ENCODE measurements at regions not wholly inside any gene's neighbourhood (a gene's known extent, or its start where the extent isn't known, plus 50 kb on each side); places are given as distances from the start of the nearest gene placed in this dataset.
"Not testable (repeated sequence)": the region's sequence is repeated elsewhere in the genome, so short reads cannot be mapped to it uniquely, and the experiment has no call there.

- TF ChIP-seq, protein P1, sequence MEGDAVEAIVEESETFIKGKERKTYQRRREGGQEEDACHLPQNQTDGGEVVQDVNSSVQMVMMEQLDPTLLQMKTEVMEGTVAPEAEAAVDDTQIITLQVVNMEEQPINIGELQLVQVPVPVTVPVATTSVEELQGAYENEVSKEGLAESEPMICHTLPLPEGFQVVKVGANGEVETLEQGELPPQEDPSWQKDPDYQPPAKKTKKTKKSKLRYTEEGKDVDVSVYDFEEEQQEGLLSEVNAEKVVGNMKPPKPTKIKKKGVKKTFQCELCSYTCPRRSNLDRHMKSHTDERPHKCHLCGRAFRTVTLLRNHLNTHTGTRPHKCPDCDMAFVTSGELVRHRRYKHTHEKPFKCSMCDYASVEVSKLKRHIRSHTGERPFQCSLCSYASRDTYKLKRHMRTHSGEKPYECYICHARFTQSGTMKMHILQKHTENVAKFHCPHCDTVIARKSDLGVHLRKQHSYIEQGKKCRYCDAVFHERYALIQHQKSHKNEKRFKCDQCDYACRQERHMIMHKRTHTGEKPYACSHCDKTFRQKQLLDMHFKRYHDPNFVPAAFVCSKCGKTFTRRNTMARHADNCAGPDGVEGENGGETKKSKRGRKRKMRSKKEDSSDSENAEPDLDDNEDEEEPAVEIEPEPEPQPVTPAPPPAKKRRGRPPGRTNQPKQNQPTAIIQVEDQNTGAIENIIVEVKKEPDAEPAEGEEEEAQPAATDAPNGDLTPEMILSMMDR (IDR thresholded peaks at IDR 0.05), result not testable (repeated sequence)
- TF ChIP-seq POLR2A (IDR thresholded peaks at IDR 0.05), result not testable (repeated sequence)
These were observed 89.3 kb upstream of the GOLGA6L4 start for GRCh38 chr15:84146299-84146698.
